Astrocyte (in vitro differentiated cells and primary cell): ENCODE measurements at regions not wholly inside any gene's neighbourhood (a gene's known extent, or its start where the extent isn't known, plus 50 kb on each side); places are given as distances from the start of the nearest gene placed in this dataset.

Source experiments
- EZH2 ChIP-seq: IDR thresholded peaks from 2 replicates; pipeline ENCODE4 v1.6.1; 2012; ENCODE audit warnings: mild to moderate bottlenecking, low read length, inconsistent platforms; ENCODE audit not compliant: insufficient read depth
- TF ChIP-seq, protein P1 (sequence below): IDR thresholded peaks from 2 replicates; pipeline ENCODE4 v1.5.1; 2011; ENCODE audit warnings: low read depth, mild to moderate bottlenecking, inconsistent platforms, low read length, moderate library complexity; ENCODE audit not compliant: insufficient read depth

DNA sequence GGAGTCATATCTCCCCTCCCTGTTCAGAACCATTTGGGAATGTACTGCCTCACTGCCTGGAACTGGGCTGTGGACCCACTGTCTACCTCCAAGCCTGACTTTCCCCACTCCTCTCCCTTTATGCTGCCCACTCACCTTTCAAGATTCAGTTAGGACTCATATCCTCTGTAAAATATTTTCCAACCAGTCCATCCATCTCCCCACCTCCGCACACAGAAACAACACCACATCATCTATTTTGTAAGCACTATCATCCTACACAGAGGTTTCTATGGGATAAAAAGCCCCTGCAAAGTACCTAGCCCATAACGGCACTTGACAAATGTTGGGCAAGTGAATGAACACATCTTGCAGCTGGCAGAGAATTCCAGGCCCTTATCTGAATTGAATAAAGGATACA, 250.8 kb downstream of the ANAPC1 start:
- TF ChIP-seq, protein P1, sequence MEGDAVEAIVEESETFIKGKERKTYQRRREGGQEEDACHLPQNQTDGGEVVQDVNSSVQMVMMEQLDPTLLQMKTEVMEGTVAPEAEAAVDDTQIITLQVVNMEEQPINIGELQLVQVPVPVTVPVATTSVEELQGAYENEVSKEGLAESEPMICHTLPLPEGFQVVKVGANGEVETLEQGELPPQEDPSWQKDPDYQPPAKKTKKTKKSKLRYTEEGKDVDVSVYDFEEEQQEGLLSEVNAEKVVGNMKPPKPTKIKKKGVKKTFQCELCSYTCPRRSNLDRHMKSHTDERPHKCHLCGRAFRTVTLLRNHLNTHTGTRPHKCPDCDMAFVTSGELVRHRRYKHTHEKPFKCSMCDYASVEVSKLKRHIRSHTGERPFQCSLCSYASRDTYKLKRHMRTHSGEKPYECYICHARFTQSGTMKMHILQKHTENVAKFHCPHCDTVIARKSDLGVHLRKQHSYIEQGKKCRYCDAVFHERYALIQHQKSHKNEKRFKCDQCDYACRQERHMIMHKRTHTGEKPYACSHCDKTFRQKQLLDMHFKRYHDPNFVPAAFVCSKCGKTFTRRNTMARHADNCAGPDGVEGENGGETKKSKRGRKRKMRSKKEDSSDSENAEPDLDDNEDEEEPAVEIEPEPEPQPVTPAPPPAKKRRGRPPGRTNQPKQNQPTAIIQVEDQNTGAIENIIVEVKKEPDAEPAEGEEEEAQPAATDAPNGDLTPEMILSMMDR = no peak
- no peak for TF ChIP-seq EZH2
